SK-N-SH treated with all-trans-retinoic acid at 6 μM for 48 hours (cell line): ENCODE measurements at regions not wholly inside any gene's neighbourhood (a gene's known extent, or its start where the extent isn't known, plus 50 kb on each side); places are given as distances from the start of the nearest gene placed in this dataset.

Experiments
- ATAC-seq: fragments of 200-7000 bp; cut with Tn5 transposase; 3 replicates; pipeline ENCODE4 v1.9.1; 2020; ENCODE audit warnings: mild to moderate bottlenecking, moderate library complexity
- BACH2 ChIP-seq: fragments of 250-450 bp; sonication (Bioruptor Pico); IDR thresholded peaks from 2 replicates; pipeline ENCODE4 v1.9.0; 2021; ENCODE audit warnings: mild to moderate bottlenecking, borderline replicate concordance
- CSDC2 ChIP-seq: fragments of 250-450 bp; sonication (Bioruptor Pico); IDR thresholded peaks from 2 replicates; pipeline ENCODE4 v1.5.0; 2020; ENCODE audit warnings: mild to moderate bottlenecking, moderate library complexity
- CSRNP3 ChIP-seq: fragments of 250-450 bp; sonication (Bioruptor Pico); IDR thresholded peaks from 2 replicates; pipeline ENCODE4 v1.5.1; 2021; ENCODE audit warnings: mild to moderate bottlenecking, moderate library complexity
- ESRRG ChIP-seq: fragments of 250-450 bp; sonication (Bioruptor Pico); IDR thresholded peaks from 2 replicates; pipeline ENCODE4 v1.6.1; 2021; ENCODE audit warnings: mild to moderate bottlenecking
- GLIS3 ChIP-seq: fragments of 250-450 bp; sonication (Bioruptor Pico); IDR thresholded peaks from 2 replicates; pipeline ENCODE4 v1.5.0; 2020; ENCODE audit warnings: mild to moderate bottlenecking, moderate library complexity
- ISL1 ChIP-seq: fragments of 250-450 bp; sonication (Bioruptor Pico); IDR thresholded peaks from 2 replicates; pipeline ENCODE4 v2.1.2; 2022; ENCODE audit warnings: mild to moderate bottlenecking, moderate library complexity
- POU6F1 ChIP-seq: fragments of 250-450 bp; sonication (Bioruptor Pico); IDR thresholded peaks from 2 replicates; pipeline ENCODE4 v1.8.0; 2021; ENCODE audit warnings: low read depth, mild to moderate bottlenecking, moderate library complexity, borderline replicate concordance
- PPARA ChIP-seq: fragments of 250-450 bp; sonication (Bioruptor Pico); IDR thresholded peaks from 2 replicates; pipeline ENCODE4 v1.5.0; 2020; ENCODE audit warnings: mild to moderate bottlenecking, borderline replicate concordance
- RARB ChIP-seq: fragments of 250-450 bp; sonication (Bioruptor Pico); IDR thresholded peaks from 2 replicates; pipeline ENCODE4 v1.8.0; 2021; ENCODE audit warnings: mild to moderate bottlenecking, moderate library complexity
- SNAI2 ChIP-seq: fragments of 250-450 bp; sonication (Bioruptor Pico); IDR thresholded peaks from 2 replicates; pipeline ENCODE4 v1.5.0; 2020; ENCODE audit warnings: mild to moderate bottlenecking, moderate library complexity
- TSHZ2 ChIP-seq: fragments of 250-450 bp; sonication (Bioruptor Pico); IDR thresholded peaks from 2 replicates; pipeline ENCODE4 v1.5.0; 2020; ENCODE audit warnings: mild to moderate bottlenecking, moderate library complexity
- ZC3H10 ChIP-seq: fragments of 250-450 bp; sonication (Bioruptor Pico); IDR thresholded peaks from 2 replicates; pipeline ENCODE4 v1.5.1; 2021; ENCODE audit warnings: mild to moderate bottlenecking, moderate library complexity
- ZFP3 ChIP-seq: fragments of 250-450 bp; sonication (Bioruptor Pico); IDR thresholded peaks from 2 replicates; pipeline ENCODE4 v1.5.0; 2020; ENCODE audit warnings: mild to moderate bottlenecking, moderate library complexity
- ZFP30 ChIP-seq: fragments of 450-650 bp; formaldehyde crosslinking; IDR thresholded peaks from 2 replicates; pipeline ENCODE4 v1.5.0; 2022; ENCODE audit warnings: mild to moderate bottlenecking, moderate library complexity
- ZNF565 ChIP-seq: fragments of 450-650 bp; formaldehyde crosslinking; conservative IDR thresholded peaks from 2 replicates; pipeline ENCODE4 v1.5.0; 2020; ENCODE audit warnings: low read depth, mild to moderate bottlenecking, moderate library complexity
- ZNF70 ChIP-seq: fragments of 450-650 bp; formaldehyde crosslinking; IDR thresholded peaks from 2 replicates; pipeline ENCODE4 v1.5.0; 2020; ENCODE audit warnings: mild to moderate bottlenecking, moderate library complexity
- ZNF8 ChIP-seq: fragments of 450-650 bp; formaldehyde crosslinking; IDR thresholded peaks from 2 replicates; pipeline ENCODE4 v1.5.0; 2020; ENCODE audit warnings: mild to moderate bottlenecking, moderate library complexity
- TF ChIP-seq, protein P1 (sequence below): fragments of 250-450 bp; sonication (Bioruptor Pico); IDR thresholded peaks from 2 replicates; pipeline ENCODE4 v1.8.0; 2020; ENCODE audit warnings: mild to moderate bottlenecking, moderate library complexity, borderline replicate concordance
- TF ChIP-seq, protein P2 (sequence below): fragments of 250-450 bp; sonication (Bioruptor Pico); IDR thresholded peaks from 2 replicates; pipeline ENCODE4 v1.5.1; 2020; ENCODE audit warnings: low read depth, mild to moderate bottlenecking, moderate library complexity

DNA sequence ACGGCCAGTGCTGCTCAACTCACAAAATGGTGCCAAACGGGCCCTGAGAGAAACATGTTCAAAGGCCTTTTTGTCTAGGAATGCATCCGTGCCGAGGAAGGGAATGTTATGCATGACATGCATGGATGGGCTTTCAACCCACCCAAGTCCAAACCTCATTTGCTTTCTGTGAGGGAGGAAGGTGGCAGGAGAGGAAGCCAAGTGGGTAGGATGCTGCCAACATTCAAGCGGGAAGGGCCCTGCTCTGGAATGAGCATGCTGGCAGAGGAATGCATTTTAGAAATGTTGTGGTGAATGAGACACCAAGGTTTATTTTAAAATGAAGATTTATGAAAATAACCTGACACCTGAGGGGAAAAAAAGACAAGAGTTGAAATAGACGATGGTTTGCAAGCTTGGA lies 479.1 kb downstream of the CCDC171 start (continued):
- TF ChIP-seq, protein P1, sequence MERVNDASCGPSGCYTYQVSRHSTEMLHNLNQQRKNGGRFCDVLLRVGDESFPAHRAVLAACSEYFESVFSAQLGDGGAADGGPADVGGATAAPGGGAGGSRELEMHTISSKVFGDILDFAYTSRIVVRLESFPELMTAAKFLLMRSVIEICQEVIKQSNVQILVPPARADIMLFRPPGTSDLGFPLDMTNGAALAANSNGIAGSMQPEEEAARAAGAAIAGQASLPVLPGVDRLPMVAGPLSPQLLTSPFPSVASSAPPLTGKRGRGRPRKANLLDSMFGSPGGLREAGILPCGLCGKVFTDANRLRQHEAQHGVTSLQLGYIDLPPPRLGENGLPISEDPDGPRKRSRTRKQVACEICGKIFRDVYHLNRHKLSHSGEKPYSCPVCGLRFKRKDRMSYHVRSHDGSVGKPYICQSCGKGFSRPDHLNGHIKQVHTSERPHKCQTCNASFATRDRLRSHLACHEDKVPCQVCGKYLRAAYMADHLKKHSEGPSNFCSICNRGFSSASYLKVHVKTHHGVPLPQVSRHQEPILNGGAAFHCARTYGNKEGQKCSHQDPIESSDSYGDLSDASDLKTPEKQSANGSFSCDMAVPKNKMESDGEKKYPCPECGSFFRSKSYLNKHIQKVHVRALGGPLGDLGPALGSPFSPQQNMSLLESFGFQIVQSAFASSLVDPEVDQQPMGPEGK (CRISPR knock-in tag) = no peak
- no peak for TF ChIP-seq ZNF565 (CRISPR knock-in tag)
- no peak for TF ChIP-seq PPARA (CRISPR knock-in tag)
- TF ChIP-seq ISL1 (CRISPR knock-in tag) = no peak
- TF ChIP-seq ZFP3 (CRISPR knock-in tag) = no peak

GRCh38 chr9:16032799-16033198 lies 480.0 kb downstream of the CCDC171 start:
- peak; percentile 78 for ATAC-seq
- TF ChIP-seq ZNF8 (CRISPR knock-in tag) (no peak), ESRRG (CRISPR knock-in tag) (no peak), ZFP30 (CRISPR knock-in tag) (no peak), RARB (CRISPR knock-in tag) (no peak), GLIS3 (CRISPR knock-in tag) (no peak), BACH2 (CRISPR knock-in tag) (no peak), CSRNP3 (CRISPR knock-in tag) (no peak), CSDC2 (CRISPR knock-in tag) (no peak), POU6F1 (CRISPR knock-in tag) (no peak), ZNF70 (CRISPR knock-in tag) (no peak)
- TF ChIP-seq, protein P1 (CRISPR knock-in tag) = no peak

- no peak for ATAC-seq
- TF ChIP-seq POU6F1 (CRISPR knock-in tag) (no peak), ZC3H10 (CRISPR knock-in tag) (no peak), ZNF70 (CRISPR knock-in tag) (no peak), SNAI2 (CRISPR knock-in tag) (no peak), GLIS3 (CRISPR knock-in tag) (no peak), ESRRG (CRISPR knock-in tag) (no peak), ZFP3 (CRISPR knock-in tag) (no peak)
- TF ChIP-seq, all 23 proteins: peak for 0
These were observed 480.4 kb downstream of the CCDC171 start for GRCh38 chr9:16033253-16033652.

GRCh38 chr9:16033921-16034691 lies 481.3 kb downstream of the CCDC171 start:
- no peak for TF ChIP-seq ISL1 (CRISPR knock-in tag)
- TF ChIP-seq, protein P2, sequence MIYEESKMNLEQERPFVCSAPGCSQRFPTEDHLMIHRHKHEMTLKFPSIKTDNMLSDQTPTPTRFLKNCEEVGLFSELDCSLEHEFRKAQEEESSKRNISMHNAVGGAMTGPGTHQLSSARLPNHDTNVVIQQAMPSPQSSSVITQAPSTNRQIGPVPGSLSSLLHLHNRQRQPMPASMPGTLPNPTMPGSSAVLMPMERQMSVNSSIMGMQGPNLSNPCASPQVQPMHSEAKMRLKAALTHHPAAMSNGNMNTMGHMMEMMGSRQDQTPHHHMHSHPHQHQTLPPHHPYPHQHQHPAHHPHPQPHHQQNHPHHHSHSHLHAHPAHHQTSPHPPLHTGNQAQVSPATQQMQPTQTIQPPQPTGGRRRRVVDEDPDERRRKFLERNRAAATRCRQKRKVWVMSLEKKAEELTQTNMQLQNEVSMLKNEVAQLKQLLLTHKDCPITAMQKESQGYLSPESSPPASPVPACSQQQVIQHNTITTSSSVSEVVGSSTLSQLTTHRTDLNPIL (CRISPR knock-in tag) = no peak
- TF ChIP-seq ZNF565 (CRISPR knock-in tag) = no peak
- no peak for TF ChIP-seq BACH2 (CRISPR knock-in tag)
- no peak for TF ChIP-seq CSRNP3 (CRISPR knock-in tag)
- TF ChIP-seq TSHZ2 (CRISPR knock-in tag) = no peak
- no peak for ATAC-seq
